HCT116 (cell line): ENCODE measurements at regions not wholly inside any gene's neighbourhood (a gene's known extent, or its start where the extent isn't known, plus 50 kb on each side); places are given as distances from the start of the nearest gene placed in this dataset.

Experiments used
- CEBPB ChIP-seq: IDR thresholded peaks from 2 replicates; pipeline ENCODE4 v1.6.1; 2012; ENCODE audit warnings: low read depth
- CTCF ChIP-seq, 3 experiments: fragments of 200-600 bp in 1 of 3; sonication (generic) in 1 of 3; IDR thresholded peaks in 2 of 3; conservative IDR thresholded peaks in 1 of 3; 2 replicates each; pipeline ENCODE4 v1.5.1; 2012 to 2017; ENCODE audit warnings: low read depth in 2 of 3, low read length in 2 of 3, antibody characterized with exemption in 1 of 3, borderline replicate concordance in 1 of 3, control low read depth in 1 of 3, mild to moderate bottlenecking in 1 of 3, mixed read lengths in 1 of 3, mixed run types in 1 of 3, moderate library complexity in 1 of 3; ENCODE audit not compliant: insufficient read depth in 1 of 3
- EGR1 ChIP-seq: IDR thresholded peaks from 2 replicates; pipeline ENCODE4 v1.6.1; 2012; ENCODE audit warnings: low read depth
- EZH2 ChIP-seq: fragments of 200-600 bp; sonication (generic); IDR thresholded peaks from 2 replicates; pipeline ENCODE4 v1.6.1; 2017; ENCODE audit warnings: antibody characterized with exemption, mixed run types
- POLR2A ChIP-seq: IDR thresholded peaks from 2 replicates; pipeline ENCODE4 v1.7.0; 2011; ENCODE audit warnings: borderline replicate concordance; ENCODE audit not compliant: insufficient read depth, insufficient read length; ENCODE audit errors: extremely low read depth
- POLR2AphosphoS5 ChIP-seq: IDR thresholded peaks from 2 replicates; pipeline ENCODE4 v1.6.1; 2011; ENCODE audit warnings: mild to moderate bottlenecking, low read depth, low read length, moderate library complexity
- REST ChIP-seq: IDR thresholded peaks from 2 replicates; pipeline ENCODE4 v1.6.1; 2012; ENCODE audit warnings: low read depth
- SIN3A ChIP-seq: IDR thresholded peaks from 2 replicates; pipeline ENCODE4 v1.6.1; 2012; ENCODE audit warnings: low read depth
- YY1 ChIP-seq: IDR thresholded peaks from 2 replicates; pipeline ENCODE4 v1.6.1; 2011; ENCODE audit warnings: low read length, low read depth, moderate library complexity, mild to moderate bottlenecking; ENCODE audit not compliant: insufficient replicate concordance; ENCODE audit errors: extremely low read depth
- ZNF274 ChIP-seq: fragments of 200-500 bp; sonication (Bioruptor generic); IDR thresholded peaks from 2 replicates; pipeline ENCODE4 v1.6.1; 2014; ENCODE audit warnings: mild to moderate bottlenecking, low read depth, low read length, inconsistent platforms
- TF ChIP-seq, protein P1 (sequence below): IDR thresholded peaks from 2 replicates; pipeline ENCODE4 v1.6.1; 2012

DNA sequence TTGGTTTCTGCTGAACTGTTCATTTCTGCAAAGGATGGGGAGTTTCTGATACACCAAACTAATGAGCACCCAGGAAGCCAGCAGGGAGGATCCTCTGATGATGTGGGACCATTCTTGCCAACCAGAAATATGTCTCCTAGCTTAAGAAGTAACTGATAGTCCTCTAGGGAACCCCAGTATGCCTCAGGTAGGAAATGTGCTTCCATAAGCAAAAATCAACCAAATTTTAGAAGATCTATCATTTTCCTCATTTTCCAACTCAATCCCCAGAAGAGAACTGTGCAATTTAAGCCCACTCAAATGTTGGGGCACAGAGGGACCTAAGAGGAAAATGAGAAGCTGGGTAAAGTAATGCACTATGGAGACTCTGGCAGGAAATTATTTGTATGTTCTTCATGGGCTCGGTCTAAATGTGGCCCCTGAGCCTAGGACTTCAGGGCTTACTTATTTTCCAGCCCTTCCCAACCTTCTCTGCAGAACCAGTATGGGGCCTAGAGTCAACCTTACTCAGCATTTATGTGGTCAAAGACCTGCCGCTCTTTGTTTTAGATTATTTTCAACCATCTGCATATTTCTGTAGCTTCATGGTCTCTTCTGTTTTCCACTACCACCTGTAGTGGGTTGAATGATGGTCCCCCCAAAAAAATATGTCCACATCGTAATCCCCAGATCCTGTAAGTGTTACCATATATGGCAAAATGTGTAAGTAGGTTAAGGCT is 359.8 kb upstream of the CDH4 start:
- TF ChIP-seq ZNF274 = no peak
- TF ChIP-seq SIN3A = no peak
- no peak for TF ChIP-seq REST
- TF ChIP-seq POLR2AphosphoS5 = no peak
- no peak for TF ChIP-seq CTCF (IDR thresholded peaks at IDR 0.05 in 2 of 3, conservative IDR thresholded peaks at IDR 0.05 in 1 of 3; ENCODE audit: borderline replicate concordance in 1 of 3, insufficient read depth in 1 of 3, low read depth in 2 of 3, low read length in 2 of 3)
- no peak for TF ChIP-seq POLR2A
- no peak for TF ChIP-seq EGR1
- TF ChIP-seq, protein P1, sequence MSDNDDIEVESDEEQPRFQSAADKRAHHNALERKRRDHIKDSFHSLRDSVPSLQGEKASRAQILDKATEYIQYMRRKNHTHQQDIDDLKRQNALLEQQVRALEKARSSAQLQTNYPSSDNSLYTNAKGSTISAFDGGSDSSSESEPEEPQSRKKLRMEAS = no peak
- TF ChIP-seq YY1 = no peak
- no peak for TF ChIP-seq EZH2
- TF ChIP-seq CEBPB = no peak
